8988T (cell line): ENCODE measurements at regions not wholly inside any gene's neighbourhood (a gene's known extent, or its start where the extent isn't known, plus 50 kb on each side); places are given as distances from the start of the nearest gene placed in this dataset.
A peak's percentile ranks its signal among the peaks of the same experiment; 100 is the strongest.

Source experiments
- DNase-seq: peaks from one replicate; pipeline ENCODE4 v3.0.0; 2011

DNA sequence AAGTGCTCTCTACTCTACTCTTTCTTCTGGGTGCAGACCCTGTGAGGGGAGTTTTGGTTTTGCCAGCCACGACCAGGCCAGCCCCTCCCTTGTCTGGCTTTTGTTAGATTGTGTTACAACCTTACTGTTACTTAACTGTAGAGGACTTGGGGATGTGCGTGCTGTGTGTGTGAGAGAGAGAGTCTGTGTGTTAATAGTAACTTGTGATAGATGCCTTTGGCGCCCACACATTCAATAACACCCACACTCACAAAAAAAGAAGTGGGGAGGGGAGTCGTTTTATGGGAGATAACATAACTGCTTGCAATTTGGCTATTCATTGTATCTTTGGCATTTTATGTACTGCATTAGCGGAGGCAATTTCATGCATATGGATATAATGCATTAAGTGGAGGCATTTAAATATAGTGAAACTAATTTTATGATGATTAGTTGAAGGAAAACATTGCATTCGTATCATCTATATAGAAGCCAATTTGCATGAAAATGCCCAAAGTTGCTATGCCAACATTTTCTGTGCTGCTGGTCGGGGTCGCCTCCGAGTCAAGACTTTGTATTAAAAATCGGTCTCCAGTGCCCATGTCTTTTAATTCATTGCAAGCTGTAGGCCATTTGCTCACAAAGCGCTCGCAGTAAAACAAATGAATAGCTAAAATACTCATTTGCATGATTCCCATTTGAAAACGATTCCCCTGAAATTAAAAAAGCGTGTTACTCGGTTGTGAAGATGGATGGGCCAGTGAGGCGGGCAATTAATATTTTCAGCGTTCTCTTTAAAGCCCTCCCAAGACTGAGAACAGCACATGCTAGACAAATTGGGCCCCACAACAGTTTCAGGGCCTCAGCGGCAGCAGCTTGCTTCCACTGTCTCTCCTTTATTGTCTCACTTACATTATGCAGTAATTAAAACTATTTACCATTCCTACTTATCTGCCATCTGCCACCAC, 158.5 kb upstream of the SMAD3 start:
- DNase-seq, result no peak

DNA sequence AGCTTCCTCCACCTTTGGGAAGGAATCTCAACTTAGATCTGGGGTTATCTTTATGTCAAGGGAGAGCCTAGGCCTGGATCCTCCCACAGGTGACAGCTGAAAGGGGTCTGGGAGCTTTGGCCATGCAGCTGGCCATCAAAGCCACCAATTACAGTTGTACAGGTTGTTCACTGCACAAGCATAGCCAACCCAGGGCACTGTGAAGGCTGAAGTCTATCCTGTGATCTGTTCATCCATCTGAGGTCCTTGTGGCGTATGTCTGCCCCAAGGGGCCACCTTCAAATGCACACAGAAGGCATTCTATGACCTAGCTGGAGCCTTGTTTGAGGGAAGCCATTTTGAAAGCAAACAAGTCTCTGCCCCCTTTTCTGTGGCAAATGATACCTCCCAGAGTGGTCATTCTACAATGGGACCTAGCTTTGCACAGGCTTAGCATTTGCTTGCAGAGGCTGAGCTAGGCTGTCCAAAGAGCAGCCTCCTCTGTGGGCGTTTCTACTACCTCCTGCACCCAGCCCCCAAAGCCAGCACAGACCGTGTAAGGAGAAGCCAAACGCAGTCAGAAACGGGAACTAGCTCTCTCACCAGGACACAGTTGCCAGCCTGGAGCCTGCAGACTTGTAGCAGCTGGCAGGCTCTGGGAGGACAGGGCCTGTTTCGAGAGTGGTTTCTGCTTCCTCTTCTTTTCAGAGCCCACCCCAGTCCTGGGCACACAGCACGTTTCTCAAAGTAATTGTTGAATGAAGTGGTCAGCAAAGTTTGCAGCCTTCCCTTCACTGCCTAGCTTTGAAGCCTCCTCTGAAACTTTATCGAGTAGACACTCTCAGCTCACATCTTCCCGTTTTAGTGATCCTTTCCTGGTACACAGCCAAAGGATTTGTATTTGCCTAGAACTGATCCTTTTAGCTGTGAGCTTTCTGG, 157.3 kb upstream of the SMAD3 start:
- no peak for DNase-seq

DNA sequence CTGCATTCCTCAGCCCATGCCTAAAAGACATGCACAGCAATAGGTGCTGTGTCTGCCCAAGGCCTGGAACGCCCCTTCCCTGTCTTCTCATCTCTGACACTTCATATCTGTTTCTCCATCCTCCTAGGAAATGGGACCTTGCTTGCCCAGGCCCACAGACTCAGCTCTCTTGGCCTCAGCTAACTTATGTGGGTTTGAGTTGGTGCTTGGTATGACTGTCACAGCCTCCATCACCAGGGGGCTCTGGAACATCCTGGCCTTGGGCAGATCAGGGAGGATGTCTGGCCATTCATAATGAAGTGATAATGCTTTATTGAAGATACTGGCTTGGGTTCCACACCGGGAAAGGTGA, 156.7 kb upstream of the SMAD3 start:
- DNase-seq, result no peak

DNA sequence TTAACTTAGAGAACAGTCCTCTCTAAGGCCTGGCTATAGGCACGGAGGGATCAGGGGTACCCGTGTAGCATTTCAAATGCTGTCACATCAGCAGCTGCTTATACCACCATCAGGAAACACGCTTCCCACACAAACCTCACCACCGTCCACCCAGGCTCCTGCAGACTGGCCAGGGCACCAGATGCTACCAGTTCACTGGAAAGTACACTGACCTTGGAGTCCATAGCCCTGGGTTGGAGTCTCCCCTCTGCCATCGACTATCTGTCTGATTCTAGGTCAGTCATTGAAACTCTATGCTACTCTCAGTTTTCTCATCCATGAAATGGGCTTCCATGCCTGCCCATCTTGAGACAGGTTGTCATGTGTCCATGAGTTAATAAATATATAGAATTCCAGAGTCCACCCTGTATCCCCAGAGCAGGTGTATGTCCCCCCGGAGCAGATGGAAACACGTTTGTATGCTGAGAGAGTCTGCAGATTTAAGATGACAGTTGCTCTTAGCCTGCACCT, 156.0 kb upstream of the SMAD3 start:
- no peak for DNase-seq

DNA sequence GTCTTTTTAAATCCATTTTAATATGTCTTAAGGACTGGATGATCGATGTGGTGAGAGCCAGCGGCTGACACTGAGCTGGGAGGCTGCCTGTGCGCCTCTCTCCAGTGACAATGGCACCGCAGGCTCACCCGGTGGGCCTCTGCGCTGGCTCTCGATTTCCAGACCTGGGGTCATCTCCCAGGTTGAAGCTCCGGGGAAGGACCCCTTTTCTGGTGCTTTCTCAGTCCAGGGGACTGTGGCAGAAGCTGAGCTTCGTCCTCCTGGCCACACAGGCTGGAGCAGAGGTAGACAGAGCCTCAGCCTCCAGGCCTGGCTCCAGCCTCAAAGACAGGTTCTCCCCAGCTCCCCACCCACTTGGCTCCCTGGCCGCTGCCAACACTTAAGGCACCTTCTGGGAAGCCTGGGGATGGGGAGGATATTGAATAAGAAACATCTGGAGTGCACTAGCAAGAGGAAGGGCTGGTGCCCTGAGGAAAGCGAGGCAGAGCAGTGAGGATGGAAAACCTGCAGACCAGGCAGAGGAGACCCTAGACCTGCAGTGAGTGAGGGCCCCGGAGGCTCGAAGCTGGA, 154.2 kb upstream of the SMAD3 start:
- DNase-seq, result no peak

DNA sequence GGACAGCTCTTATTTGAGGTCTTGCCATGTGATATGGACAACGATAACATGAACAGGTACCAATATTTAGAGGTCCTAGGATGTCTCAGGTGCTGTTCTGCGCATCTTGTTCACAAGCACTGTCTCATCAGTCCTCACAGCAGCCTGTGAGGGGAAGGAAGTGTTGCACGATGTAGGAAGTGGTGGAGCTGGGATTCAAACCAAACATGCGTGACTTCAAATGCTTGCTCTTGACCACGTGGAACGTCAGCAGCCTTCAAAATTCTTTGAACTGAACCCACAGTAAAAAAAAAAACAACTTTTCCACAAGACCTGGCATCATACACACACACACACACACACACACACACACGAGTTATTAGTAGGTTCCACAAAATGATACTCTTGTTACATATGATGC, 153.4 kb upstream of the SMAD3 start:
- no peak for DNase-seq

DNA sequence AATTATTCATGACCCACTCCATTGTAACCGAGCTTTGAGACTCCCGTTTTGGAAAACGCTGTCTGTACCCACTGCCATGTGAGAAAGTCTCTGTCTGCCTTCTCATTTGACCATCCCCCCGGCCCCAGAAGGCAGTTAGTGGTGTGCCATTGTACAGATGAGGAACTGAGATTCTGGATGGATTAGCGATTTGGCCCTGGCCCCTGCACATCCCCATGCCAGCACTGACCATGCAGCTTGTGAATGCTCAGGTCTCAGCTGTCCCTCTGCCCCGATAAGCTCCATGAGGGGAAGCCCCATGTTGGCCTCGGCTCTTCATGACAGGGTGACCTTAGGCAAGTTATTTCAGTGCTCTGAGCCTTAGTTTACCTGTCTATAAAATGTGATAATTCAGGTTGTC, 153.0 kb upstream of the SMAD3 start:
- DNase-seq, result no peak

DNA sequence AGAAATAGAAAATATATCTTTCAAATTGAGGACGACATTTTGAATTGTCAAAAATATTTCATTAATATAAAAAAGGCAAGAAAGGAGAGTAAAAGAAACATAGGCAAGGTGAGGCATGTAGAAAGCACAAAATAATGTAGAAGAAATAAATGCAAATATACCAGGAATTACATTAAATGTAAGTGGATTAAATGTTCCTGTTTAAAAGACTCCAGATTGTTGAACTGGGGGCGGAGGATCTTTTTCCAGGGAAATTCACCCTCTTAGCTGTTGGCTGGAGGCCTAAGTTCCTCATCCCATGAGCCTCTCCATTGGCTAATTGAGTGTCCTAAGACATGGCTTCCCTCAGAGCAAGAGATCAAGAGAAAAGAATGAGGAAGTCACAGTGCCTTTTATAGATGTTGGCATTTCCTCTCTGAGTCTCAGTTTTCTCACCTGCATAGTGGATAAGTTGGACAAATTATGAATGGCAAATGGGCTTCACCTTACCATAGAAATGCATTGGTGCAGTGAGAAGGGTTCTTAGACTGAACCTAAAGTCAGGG, 147.4 kb upstream of the SMAD3 start:
- DNase-seq, result no peak

DNA sequence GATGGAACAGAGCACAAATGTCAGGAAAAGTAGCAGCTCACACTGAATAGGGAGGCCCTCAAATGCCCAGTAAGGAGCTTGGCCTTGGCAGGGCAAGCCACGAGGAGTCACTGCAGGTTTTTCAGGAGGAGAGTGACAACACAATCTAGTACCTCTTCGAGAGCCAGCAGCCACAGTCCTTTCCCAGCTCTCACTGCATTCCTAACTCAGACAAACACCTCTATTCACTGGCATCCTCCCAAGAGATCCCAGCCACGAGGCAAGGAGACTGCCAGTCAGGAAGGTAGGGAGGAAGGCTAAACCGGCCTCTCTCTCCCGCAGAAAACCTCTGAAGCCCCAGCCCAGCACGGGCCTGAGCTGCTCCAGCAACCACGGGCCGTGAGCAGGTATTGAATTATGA, 146.0 kb upstream of the SMAD3 start:
- DNase-seq, result no peak

DNA sequence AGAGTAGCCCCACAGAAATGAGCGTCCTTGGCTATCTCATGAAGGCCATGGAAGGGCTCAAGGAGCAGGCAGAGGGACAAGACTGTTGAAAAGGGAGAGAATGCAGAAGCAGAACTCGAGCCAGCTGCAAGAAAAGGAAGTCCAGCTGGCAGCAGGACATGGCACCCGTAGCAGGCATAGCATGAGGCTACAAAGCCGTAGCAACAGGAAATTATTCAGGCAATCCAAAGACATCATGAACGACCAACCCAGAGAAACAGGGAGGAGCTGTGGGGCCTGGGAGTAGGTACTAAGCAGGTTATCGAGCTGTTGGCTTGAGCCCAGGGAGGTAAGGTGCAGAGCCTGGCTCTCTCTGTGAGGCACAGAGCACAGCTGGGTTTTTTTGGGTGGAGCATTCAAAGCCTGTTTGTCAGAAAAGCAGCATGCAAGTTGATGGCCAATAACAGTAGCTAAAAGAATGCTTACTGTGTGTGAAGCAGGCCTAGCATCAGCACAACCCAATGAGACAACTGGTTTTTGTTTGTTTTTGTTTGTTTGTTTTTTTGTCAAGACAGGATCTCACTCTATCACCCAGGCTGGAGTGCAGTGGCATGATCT, 144.0 kb upstream of the SMAD3 start:
- no peak for DNase-seq

DNA sequence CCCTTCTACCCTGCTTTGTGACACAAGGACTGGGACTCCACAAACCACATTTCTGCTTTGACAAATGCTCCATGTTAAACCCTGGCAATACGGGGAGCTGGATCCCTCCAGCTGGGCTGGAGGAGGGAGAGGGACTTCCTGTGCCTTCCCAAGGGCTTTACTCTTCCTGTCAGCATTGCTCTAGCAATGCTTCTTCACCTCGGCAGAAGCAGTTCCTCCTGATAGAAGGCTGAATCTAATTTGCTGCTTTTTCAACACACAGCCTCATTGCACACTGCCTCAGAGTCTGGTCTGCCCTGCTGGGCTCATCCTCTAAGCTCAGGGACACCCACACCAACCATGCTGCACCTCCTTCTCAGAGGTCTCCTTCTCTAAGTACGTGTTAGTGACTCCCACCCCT, 142.8 kb upstream of the SMAD3 start:
- no peak for DNase-seq

DNA sequence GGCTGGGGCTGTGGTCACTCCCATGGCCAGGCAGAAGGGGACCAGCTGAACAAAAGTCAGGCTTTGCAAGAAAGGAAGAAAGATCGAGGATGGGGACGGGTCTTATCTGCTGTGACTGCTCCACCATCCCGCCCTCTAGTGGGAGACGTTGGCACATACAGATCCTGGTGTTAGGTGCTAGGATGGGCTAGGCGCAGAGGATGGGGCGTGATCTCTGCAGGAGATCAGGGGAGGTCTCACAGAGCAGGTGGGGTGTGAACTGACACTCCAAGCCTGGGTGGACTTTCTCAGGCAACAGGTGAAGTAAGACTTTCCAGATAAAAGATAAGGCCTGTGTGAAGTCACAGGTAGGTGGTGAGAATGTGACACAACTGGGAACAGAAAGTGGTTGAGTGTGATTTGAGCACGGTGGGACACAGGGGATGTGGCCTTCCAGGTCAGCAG, 141.9 kb upstream of the SMAD3 start:
- no peak for DNase-seq

DNA sequence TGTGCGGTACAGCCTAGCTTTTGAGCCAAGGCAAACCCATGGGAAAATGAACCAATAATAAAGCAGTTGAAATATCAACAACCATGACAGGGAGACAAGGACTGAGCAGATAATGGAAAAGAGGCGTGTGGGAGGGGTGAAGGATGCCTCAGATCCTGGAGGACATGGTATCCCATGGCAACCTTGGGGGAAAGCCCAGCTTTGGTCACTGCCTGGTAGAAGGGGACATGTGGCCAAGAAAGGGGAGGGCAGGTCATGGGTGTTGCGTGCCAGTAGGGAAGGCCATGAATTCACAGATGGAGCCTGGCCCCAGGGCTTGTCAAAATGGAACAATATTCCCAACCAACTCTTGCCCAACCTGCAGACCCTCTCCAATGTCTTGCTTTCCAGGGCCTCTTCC, 140.5 kb upstream of the SMAD3 start:
- no peak for DNase-seq

DNA sequence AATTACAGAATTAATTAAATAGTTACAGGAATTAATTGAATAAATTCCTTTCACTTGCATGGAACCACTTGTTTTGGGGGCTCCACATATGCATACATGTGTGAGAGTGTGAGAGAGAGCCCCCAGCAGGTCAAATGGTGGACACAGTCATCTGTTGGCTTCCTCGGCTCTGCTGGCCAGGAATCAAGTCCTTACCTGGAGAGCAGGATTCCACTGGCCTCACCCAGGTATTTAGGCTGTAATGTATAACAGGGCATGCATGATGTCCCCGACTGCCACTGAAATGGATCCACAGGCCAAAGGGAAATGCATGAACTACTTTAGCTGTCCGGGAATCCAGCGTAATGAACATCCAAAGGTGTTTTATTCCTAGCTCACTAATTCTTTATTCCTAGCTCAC, 139.7 kb upstream of the SMAD3 start:
- no peak for DNase-seq

DNA sequence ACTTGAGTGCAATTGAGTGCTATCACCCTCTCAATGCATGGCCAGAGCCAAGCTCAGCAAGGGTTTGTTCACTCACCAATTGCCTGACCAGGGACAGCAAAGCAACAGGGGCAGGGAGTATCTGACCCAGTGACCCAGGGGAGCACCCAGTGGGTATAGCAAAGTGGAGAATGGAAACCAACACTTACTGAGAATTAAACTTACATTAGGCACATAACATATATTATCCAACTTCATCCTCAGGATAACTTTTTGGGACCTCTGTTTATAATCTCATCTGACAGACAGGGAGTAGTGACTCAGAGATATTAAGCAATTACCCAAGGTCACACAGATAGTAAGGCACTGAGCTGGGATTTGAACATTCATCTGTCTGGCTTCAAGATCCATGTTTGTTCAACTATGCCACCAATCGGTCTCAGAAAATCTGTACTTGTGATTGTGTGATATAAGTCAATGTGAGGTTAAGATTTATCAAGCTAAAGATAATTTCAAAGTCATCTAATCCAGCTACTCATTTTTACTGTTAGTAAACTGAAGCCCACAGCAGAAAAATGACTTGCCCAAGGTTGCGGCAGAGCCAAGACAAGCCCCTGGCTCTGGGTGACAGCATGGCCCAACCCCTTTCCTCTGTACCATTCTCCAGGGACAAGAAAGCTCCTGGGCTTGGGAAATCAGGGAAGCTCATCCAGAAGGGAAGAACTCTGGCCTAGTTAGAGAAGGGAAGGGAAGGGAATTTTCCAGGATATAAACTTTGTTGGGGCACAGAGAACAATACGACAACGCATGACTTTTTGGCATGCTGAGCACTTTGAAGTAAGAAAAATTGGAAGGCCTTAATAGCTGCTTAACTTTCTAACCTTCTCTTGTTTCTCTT, 138.0 kb upstream of the SMAD3 start:
- DNase-seq, result no peak

DNA sequence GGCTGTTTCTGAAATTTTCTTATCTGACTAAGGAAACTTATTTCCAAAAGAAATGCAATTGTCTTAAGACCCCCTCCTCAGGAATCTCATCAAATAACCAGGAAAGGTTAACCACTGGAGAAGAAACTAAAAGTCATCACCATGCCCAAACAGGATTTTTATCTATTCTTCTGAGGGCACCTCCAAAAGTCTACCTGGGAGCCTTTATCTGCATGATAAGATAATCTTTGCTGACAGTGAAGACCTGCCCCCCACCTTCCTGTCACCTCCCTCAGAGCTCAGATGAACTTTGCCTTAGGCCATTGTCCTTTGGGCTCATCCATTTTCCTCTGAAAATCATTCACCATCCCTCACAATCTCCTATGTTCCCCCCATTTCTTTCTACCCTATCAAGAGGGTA, 137.3 kb upstream of the SMAD3 start:
- no peak for DNase-seq

DNA sequence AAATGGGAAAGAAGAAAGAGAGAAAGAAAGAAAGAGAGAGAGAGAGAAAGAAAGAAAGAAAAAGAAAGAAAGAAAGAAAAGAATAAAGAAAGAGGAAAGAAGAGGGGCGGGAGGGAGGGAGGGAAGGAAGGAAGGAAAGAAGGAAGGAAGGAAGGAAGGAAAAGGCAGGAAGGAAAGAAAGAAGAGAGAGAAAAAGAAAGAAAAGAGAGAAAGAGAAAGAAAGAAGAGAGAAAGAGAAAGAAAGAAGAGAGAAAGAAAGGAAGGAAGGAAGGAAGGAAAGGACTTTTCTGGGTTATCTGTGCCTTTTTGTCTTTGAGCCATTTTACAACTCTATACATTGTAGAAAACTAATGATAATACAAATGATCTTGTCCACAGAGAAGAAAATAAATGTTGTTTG, 136.6 kb upstream of the SMAD3 start:
- DNase-seq, result no peak

DNA sequence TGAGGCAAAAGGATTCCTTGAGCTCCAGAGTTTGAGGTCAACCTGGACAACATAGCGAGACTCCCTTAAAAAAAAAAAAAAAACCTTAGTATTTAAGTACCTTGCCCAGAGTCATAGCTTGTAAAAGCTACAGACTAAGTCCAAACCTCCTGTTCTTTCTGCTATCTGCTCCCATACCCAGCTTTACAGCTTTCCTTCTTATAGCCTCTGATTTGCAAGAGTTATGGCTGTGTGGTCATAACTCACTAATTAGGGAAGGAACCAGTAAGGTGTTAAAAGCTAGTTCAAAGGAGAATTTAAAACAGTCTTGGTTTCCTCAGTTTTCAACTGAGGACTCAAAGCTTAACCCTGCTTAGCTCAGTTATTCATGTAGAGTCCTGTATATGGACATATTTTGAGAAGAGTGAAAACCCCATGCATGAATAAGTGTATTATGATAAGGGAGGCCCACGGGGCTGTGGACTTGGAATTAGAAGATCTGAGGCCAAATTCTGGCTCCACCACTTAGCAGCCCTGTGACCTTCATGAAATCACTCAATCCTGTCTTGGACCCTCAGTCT, 135.5 kb upstream of the SMAD3 start:
- no peak for DNase-seq

DNA sequence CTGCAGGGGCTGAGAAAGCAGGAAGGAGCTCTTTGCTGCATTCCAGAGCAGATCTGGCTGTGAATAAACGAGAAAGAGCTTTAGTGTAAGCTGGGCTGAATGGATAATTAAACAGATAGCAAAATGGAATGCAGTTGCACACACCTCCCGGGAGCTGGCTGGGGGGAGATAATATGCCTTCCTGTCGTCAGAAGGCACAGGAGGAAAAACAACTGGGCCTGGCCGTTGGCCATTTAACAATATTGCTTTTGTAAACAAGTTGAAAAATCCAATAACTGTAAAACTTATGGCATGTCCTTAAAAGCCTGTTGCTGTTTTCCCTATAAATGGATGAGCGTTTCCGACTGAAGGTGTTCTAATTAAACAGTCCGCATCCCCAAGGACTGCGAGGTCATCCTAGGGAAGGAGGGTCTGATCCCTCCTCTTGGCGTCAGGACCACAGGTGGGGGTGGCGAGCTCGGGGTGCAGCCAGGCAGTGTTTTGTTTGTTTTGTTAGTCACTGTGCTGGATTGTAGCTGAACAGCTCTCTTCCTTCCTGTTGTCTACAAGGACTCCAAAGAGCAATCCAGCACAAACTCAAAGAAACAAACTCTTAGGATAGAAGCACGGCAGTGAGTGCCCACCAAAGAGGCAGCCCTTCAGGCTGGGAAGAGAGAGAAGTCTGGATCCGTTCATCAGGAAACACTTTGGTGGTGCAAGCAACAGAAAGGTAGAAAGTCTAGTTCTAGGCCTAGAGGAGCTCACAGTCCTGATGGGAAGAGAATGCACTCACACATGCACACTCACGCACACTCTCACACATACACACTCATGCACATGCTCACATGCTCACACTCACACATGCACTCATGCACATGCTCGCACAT, 133.4 kb upstream of the SMAD3 start:
- DNase-seq, result peak; percentile 19

DNA sequence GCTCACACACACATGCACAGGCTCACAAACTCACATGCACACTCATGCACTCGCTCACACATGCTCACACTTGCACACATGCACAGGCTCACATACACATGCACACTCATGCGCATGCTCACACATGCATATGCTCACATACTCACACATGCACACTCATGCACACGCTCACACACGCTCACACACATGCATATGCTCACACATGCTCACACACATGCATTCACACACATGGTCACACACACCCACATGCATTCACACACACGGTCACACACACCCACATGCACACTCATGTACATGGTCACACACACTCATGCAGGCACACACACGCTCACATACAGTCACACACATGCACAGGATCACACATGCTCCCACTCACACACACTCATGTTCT, 132.8 kb upstream of the SMAD3 start:
- DNase-seq, result no peak
